HG03097 (cell line): ENCODE measurements at regions not wholly inside any gene's neighbourhood (a gene's known extent, or its start where the extent isn't known, plus 50 kb on each side); places are given as distances from the start of the nearest gene placed in this dataset.
"Not testable (repeated sequence)": the region's sequence is repeated elsewhere in the genome, so short reads cannot be mapped to it uniquely, and the experiment has no call there.

Source experiments
- ATAC-seq: cut with Tn5 transposase; IDR thresholded peaks from one replicate; pipeline ENCODE4 v1.9.1; 2021; ENCODE audit not compliant: unreplicated experiment, low FRiP score

DNA sequence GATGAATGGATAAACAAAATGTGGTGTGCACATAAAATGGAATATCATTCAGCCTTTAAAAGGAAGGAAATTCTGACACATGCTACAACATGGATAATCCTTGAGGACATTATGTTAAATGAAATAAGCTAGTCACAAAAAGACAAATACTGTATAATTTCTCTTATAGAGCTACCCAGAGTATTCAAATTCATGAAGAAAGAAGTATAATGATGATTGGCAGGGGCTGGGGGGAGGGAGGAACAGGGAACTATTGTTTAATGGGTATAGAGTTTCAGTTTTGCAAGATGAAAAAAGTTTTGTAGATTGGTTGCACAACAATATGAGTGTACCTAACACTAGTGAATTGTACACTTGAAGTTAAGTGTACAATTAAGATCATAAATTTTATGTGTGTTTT, 153.9 kb upstream of the STK26 start:
- no peak for ATAC-seq

DNA sequence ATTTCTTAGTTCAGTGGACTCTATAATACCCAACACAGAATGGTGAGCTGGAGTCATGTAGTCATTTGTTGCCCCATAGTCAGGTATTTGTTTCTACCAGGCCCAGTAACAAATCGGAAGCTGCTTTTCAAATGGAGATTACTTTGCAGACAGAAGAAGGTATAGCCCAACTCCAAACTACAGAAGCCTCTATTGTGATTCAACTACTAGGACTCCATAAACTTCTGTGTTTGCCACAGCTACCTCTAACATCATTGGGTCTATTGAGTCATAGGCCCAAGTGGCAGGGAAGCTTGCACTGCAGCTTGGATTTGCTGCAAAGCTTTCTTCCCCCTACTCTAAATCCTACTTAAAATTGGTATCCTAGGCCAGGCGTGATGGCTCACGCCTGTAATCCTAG, 148.8 kb upstream of the STK26 start:
- no peak for ATAC-seq

DNA sequence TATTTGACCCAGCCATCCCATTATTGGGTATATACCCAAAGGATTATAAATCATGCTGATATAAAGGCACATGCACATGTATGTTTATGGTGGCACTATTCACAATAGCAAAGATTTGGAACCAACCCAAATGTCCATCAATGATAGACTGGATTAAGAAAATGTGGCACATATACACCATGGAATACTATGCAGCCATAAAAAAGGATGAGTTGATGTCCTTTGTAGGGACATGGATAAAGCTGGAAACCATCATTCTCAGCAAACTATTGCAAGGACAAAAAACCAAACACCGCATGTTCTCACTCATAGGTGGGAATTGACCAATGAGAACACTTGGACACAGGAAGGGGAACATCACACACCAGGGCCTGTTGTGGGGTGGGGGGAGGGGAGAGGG, 147.3 kb upstream of the STK26 start:
- not testable (repeated sequence) for ATAC-seq

DNA sequence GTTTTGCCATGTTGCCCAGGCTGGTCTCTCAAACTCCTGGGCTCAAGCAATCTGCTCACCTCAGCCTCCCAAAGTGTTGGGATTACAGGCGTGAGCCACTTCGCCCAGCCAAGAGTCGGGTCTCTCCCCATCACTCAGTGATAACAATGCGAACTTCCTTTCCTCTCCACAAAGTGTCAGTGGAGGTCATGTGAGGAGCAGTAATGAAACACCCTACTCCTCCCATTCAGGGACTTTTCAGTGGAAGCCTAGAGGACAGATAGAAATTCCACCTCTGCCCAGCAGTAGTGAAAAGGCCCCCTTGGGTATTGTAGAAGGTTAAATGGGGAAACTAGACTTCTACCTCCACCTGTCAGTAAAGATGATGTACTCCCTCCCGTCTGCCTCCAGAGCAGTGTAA, 141.9 kb upstream of the STK26 start:
- ATAC-seq, result no peak

DNA sequence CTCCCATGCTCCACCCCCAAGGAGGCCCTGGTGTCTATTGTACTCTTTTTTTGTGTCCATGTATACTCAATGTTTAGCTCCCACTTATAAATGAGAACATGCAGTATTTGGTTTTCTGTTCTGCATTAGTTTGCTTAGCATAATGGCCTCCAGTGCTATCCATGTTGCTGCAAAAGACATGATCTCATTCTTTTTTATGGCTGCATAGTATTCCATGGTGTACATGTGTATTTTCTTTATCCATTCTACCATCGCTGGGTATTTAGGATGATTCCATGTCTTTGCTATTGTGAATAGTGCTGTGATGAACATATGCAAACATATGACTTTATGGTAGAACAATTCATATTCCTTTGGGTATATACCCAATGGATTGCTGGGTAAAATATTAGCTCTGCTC, 138.1 kb upstream of the STK26 start:
- not testable (repeated sequence) for ATAC-seq

DNA sequence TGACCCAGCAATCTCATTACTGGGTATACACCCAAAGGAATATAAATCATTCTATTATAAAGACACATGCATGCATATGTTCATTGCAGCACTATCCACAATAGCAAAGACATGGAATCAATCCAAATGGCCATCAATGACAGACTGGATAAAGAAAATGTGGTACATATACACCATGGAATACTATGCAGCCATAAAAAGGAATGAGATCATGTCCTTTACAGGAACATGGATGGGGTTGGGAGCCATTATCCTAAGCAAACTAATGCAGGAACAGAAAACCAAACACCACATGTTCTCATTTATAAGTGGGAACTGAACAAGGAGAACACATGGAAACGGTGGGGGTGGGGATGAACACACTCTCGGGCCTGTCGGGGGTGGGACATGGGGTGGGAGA, 129.2 kb upstream of the STK26 start:
- not testable (repeated sequence) for ATAC-seq

DNA sequence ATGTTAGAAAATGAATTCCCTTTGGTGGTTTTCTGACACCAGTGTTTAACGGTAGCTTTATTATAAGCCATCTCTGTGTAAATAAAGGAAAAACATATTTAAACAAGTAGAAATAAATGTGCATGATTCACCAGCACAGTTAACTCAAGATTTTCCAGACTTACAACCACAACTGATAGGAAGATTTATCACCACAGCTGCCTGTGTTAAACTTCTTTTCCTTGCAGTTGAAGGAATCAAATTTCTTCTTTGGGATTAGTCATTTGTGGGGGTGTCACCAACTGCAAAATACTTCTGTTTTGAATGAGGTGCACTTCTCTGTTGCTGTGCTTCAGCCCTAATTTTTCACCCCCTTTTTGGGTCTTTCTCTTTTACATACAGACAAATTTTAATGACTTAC, 128.1 kb upstream of the STK26 start:
- ATAC-seq, result no peak

DNA sequence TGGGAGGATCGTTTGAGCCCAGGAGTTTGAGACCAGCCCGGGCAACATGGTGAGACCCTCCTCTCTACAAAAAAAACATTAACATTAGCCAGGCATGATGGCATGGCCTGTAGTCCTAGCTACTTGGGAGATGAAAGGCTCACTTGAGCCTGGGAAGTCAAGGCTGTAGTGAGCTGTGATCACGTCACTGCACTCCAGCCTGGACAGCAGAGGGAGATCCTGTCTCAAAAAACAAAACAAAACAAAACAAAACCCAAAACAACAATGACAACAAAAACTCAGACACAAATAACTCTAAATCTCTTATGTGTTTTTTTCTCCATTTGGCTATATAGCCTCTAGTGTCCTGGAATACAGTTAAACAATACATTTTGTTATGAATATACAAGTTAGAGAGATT, 127.3 kb upstream of the STK26 start:
- ATAC-seq, result no peak

DNA sequence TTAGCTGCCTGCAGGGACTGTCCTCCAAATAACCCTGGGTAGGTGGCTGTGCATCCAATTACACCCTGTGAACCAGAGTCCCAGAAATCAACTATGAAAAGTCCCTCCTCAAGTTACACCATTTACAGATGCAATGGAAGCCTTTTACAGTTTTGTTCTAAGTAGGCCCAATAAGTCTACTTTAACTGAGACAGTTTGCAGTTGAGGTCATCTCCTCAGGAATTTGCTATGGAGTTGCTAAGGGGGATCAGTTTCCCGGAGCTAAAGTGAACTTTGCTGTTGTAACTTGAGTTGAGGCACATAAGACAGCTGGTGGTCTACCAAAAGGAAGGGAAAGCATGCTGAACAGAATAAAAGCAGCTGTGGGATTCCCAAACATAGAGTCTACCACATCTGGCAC, 121.6 kb upstream of the STK26 start:
- ATAC-seq, result no peak

DNA sequence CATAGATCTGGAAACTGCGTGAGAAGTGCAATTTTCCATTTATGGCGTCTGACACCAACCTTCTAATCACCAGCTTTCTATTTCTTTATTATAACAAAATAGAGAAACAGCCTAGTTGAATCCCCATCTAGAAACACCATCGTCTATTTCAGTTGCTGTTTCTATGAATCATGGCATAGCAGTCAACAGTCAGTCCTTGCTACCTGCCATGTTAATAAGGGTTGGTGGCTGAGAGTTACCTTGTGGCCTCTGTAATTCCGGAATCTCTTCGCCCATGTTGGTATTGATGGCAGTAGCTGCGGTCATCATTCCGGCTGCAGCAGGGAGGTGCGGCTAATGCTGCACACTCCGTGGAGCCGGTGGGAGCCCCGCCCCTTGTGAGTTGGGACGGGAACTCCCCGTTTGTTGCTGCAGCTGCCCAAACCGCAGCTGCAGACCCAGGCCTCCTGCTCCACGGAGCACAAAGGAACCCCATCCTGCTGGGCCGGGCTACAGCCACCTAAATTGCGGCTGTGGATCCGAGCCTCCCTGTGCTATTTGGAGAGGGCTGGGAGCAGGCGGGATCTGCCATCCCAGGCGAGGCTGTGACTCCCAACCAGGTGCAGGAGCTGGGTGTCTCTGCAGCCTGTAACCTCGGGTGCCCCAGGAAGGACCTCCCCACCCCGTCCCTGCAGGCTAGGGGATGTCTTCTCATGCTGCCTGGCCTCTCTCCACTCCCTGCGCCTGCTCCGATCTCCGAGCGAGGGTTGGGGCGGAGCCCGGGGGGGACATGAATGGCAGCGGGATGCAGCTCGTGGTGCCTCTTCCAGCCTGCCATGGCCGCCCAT, 115.4 kb upstream of the STK26 start:
- no peak for ATAC-seq

DNA sequence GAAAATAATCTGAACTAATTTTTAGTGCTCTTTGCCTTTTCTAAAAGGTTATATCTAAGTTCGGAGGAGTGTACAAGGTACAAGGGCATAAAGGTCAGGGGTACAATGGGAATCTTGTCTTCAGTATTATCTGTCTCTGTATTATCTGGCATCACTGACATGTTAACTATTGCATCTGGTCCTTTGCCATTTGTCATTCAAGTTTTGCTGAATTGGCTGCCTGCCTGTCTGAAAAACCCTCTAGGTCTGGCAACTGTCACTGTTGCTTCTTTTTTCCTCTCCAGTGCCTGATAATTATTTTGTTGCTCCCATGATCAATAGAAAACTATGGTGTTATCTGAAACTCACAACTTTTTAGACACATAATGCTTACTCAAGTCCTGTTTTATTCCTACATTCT, 112.5 kb upstream of the STK26 start:
- no peak for ATAC-seq

DNA sequence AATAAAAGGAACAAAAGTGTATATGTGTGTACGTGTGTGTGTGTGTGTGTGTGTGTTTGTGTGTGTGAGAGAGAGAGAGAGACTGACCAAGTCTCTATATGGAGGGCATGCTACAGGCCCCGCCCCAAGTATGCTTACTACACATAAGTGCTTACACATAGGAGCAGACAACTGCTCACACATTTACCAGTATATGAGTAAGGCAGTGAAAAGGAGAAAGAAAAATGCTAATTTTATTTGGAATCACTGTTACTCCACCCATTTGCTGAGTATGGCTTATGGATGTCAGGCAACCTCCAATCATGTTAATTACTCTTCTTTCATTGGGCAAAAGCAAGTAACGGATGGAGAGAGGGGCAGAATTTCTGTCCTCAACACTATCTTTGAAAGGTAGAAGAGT, 107.6 kb upstream of the STK26 start:
- no peak for ATAC-seq

DNA sequence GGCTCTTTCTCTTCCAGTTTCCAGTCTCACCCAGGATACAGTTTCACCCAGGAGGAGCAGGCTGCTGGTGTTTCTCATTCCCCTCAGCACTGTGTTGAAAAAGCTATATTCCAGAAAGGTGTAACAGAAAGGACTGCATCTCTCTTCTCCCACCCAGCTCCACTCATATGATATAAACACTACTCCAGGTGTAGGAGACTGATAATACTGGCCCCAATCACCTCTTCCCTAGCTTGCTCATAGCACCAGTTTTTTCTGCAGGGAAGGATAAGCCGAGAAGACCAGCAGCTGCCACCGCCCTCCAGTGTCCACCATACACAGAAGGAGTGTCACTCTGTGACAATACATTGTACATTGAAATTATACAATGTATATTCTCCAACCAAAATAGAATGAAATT, 105.5 kb upstream of the STK26 start:
- no peak for ATAC-seq

DNA sequence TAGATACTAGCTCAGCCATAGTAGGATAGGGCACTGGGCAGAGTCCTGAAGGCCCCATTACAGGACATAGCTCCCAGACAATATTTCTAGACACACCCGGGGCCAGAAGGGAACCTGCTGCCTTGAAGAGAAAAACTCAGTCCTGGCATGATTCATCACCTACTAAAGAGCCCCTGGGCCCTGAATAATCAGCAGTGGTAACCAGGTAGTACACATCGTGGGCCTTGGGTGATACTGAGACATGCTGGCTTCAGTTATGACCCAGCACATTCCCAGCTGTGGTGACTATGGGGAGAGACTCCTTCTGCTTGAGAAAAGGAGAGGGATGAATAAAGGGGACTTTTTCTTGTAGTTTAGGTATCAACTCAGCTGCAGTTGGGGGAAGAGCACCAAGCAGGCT, 104.3 kb upstream of the STK26 start:
- no peak for ATAC-seq

DNA sequence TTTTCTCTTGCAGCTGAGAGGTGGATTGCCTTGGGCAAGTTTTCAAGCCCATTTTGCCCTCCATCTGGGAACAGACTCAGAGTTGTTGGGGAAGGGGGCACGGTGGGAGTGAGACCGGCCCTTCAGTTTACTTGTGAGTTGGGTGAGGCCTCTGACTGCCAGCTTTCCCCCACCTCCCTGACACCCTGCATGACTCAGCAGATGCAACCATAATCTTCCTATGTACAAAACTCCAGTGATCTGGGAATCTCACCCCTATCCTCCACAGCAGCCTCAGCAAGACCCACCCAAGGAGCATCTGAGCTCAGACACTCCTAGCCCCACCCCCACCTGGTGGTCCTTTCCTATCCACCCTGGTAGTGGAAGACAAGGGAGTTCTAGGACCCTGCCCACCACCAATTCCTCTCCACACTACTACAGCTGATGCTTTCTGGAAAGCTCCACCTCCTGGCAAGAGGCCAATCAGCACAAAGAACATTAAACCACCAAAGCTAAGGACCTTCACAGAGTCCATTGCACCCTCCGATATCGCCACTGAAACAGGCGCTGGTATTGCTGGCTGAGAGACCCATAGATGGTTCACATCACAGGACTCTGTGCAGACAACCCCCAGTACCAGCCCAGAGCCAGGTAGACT, 99.4 kb upstream of the STK26 start:
- no peak for ATAC-seq

DNA sequence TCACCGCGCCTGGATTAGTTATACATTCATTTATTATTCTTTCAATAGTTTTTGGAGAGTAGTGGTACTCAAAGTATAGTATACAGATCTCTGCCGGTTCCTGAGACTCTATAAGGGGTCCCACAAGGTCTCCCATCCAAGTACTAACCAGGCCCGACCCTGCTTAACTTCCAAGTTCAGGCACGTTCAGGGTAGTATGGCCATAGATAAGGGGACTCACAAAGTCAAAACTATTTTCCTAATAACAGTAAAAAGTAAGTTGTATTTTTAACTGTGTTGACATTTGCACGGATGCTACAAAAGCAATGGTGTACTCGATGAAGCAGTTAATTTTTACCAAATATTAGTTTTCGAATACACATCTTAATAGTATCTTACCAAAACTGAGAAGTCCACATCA, 84.4 kb upstream of the STK26 start:
- ATAC-seq, result no peak

DNA sequence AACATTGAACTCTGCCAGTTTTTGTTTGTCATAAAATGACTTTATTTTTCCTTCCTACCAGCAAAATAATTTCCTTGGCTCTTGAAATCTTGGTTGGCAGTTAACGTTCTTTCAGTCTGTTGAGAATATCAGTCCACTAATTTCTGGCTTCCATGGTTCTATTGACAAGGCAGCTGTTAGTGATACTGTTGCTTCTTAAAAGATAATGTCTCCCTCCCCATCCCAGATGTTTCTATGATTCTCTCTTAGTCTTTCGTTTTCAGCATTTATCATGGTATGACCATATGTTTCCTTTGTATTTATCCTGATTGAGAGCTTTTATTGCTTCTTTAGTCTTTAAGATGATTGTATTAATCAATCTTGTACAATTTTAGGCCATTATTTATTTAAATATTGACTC, 81.1 kb upstream of the STK26 start:
- ATAC-seq, result no peak

DNA sequence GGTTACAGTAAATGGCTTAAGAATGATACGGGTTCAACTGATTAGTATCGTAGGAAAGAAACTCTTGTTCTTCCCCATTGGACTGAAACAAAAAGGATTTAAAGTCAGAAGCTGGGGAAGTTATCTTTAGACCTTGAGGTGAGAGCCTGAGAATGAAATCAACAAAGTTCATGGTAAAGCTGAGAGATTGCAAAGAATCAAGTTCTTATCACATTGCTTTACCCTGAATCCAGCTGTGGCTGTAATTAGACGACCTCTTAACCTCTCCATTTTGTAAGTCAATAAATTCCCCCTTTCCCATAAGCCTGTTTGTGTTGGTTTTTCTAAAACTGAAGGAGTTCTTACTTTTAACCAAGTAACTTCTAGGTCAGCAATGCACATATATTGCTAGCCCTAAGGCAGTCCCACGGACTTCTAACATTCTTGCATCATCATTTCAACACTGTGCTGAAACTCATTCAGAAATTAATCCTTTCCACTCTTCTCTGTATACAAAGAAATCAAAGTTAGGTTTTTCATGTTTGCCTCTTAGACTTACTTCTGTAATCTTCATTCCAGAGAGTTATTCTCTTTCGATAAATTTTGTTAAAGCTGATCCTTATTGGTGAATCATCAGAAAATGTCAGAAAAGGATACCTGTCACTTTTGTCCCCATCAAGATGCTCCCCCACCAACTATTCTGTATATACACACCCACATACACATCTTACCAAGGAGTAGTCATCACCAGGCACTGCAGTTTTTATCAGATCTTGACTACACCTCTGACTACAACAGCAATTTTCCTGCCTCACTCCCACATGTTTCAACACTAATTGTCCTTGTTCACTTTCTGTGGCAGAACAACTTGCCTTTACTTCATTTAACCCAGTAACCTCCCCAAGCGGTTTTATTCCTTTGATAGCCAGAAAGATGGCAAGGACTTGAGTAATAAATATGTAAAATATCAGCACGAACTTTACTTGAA, 77.9 kb upstream of the STK26 start:
- no peak for ATAC-seq

DNA sequence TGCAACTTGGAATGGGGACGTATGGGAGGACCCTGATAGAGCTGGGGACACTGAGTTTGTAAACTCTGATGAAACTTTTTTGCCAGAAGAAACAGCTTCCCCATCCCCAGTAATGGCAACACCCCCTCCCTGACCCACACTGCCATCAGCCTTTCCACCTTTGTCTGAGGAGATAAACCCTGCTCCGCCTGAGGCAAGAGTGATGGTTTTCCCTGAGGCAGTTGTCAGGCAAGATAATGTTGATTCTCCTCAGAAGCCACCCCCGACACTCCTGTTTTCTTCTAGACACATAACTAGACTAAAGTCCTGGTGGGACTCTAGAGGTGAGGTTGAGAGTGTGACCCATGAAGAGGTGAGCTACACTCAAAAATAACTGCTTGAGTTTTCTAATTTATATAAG, 71.9 kb upstream of the STK26 start:
- no peak for ATAC-seq

DNA sequence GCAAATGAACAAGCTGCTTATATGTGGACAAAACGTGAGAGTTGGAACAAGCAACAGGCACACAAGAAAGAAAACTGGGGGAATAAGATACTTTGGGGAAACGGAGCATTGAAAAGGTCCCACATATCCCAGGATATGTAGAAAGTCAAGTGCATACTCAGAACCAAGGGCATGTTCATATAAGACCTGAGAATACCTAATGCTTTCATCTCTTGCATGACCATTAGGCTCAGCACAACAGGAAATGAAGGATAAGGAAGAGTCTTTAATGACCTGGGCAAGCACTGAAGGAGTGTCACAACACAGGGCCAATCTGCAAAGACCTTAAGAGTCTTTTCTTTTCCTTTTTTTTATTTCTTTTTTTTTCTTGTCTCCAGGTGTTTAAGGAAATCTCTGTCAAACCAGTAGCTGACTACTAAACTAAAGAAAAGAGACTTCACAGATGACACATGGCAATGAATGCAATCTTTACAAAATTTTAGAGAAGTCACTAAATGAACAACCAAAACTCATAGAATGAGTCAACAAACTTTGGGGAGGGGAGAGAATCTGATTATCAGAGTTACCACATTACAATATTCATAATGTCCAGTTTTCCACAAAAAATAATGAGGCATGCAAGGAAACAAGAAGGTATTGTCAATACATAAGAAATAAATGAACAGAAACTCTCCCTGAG, 67.9 kb upstream of the STK26 start:
- ATAC-seq, result peak; percentile 91

DNA sequence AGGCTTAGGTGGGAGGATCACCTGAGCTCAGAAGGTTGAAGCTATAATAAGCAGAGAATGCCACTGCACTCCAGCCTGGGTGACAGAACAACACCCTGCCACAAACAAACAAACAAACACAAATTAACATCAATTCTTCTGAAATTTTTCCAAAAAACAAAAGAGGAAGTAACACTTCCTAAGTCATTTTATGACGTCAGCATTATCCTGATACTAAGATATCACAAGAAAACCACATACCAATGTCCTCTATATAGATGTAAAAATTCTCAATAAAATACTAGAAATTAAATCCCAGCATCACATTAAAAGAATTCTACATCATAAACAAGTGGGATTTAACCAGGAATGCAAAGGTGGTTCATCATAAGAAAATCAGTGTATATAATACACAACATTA, 64.4 kb upstream of the STK26 start:
- no peak for ATAC-seq
